Astrocyte (in vitro differentiated cells and primary cell): ENCODE measurements at regions not wholly inside any gene's neighbourhood (a gene's known extent, or its start where the extent isn't known, plus 50 kb on each side); places are given as distances from the start of the nearest gene placed in this dataset.

Experiments used
- DNase-seq: peaks from one replicate; pipeline ENCODE4 v3.0.0-alpha.2; 2010; ENCODE audit warnings: low read depth
- FAIRE-seq: peaks from 2 replicates; lab custom pipeline; 2011; peaks lifted over from hg19 to GRCh38; lab: Jason Lieb, UNC
- H2AFZ ChIP-seq: 2 replicates; pipeline ENCODE4 v1.6.0; 2012; ENCODE audit warnings: low read depth, low read length, inconsistent platforms
- H3K27ac ChIP-seq: 2 replicates; pipeline ENCODE4 v1.5.1; 2011; ENCODE audit warnings: low read depth, low read length, inconsistent platforms
- H3K27me3 ChIP-seq: 2 replicates; pipeline ENCODE4 v1.6.0; 2011; ENCODE audit warnings: low read length, inconsistent platforms; ENCODE audit not compliant: insufficient read depth
- H3K36me3 ChIP-seq: 2 replicates; pipeline ENCODE4 v1.5.1; 2011; ENCODE audit warnings: low read length, inconsistent platforms; ENCODE audit not compliant: insufficient read depth
- H3K4me1 ChIP-seq: 2 replicates; pipeline ENCODE4 v1.5.1; 2011; ENCODE audit warnings: low read length, inconsistent platforms; ENCODE audit not compliant: insufficient read depth
- H3K4me2 ChIP-seq: 2 replicates; pipeline ENCODE4 v1.6.0; 2012; ENCODE audit warnings: low read length, inconsistent platforms
- H3K4me3 ChIP-seq: 2 replicates; pipeline ENCODE4 v1.5.1; 2011; ENCODE audit warnings: low read depth, mild to moderate bottlenecking, low read length, inconsistent platforms; ENCODE audit not compliant: insufficient read depth
- H3K79me2 ChIP-seq: 2 replicates; pipeline ENCODE4 v1.6.0; 2012; ENCODE audit warnings: mild to moderate bottlenecking, low read length, inconsistent platforms; ENCODE audit not compliant: insufficient read depth
- H3K9ac ChIP-seq: 2 replicates; pipeline ENCODE4 v1.6.0; 2012; ENCODE audit warnings: mild to moderate bottlenecking, low read length, inconsistent platforms
- H3K9me3 ChIP-seq: 2 replicates; pipeline ENCODE4 v1.5.1; 2012; ENCODE audit warnings: low read depth, mild to moderate bottlenecking, low read length, inconsistent platforms; ENCODE audit not compliant: insufficient read depth
- H4K20me1 ChIP-seq: 2 replicates; pipeline ENCODE4 v1.6.0; 2012; ENCODE audit warnings: low read length, inconsistent platforms; ENCODE audit not compliant: insufficient read depth
- H3K27ac Mint-ChIP-seq: one replicate; pipeline ENCODE4 v1.8.0; 2021; ENCODE audit warnings: mild to moderate bottlenecking, mixed read lengths; ENCODE audit not compliant: unreplicated experiment
- H3K27me3 Mint-ChIP-seq: one replicate; pipeline ENCODE4 v1.8.0; 2021; ENCODE audit warnings: low read depth, mixed read lengths; ENCODE audit not compliant: unreplicated experiment
- H3K36me3 Mint-ChIP-seq: one replicate; pipeline ENCODE4 v1.8.0; 2021; ENCODE audit warnings: low read depth, mixed read lengths; ENCODE audit not compliant: unreplicated experiment
- H3K4me1 Mint-ChIP-seq: one replicate; pipeline ENCODE4 v1.8.0; 2021; ENCODE audit warnings: low read depth, mixed read lengths; ENCODE audit not compliant: unreplicated experiment
- H3K4me3 Mint-ChIP-seq: one replicate; pipeline ENCODE4 v1.8.0; 2021; ENCODE audit warnings: mild to moderate bottlenecking, moderate library complexity, mixed read lengths; ENCODE audit not compliant: unreplicated experiment
- H3K9me3 Mint-ChIP-seq: one replicate; pipeline ENCODE4 v1.8.0; 2021; ENCODE audit warnings: mild to moderate bottlenecking, mixed read lengths; ENCODE audit not compliant: unreplicated experiment
- EZH2 ChIP-seq: IDR thresholded peaks from 2 replicates; pipeline ENCODE4 v1.6.1; 2012; ENCODE audit warnings: mild to moderate bottlenecking, low read length, inconsistent platforms; ENCODE audit not compliant: insufficient read depth
- TF ChIP-seq, protein P1 (sequence below): IDR thresholded peaks from 2 replicates; pipeline ENCODE4 v1.5.1; 2011; ENCODE audit warnings: low read depth, mild to moderate bottlenecking, inconsistent platforms, low read length, moderate library complexity; ENCODE audit not compliant: insufficient read depth

DNA sequence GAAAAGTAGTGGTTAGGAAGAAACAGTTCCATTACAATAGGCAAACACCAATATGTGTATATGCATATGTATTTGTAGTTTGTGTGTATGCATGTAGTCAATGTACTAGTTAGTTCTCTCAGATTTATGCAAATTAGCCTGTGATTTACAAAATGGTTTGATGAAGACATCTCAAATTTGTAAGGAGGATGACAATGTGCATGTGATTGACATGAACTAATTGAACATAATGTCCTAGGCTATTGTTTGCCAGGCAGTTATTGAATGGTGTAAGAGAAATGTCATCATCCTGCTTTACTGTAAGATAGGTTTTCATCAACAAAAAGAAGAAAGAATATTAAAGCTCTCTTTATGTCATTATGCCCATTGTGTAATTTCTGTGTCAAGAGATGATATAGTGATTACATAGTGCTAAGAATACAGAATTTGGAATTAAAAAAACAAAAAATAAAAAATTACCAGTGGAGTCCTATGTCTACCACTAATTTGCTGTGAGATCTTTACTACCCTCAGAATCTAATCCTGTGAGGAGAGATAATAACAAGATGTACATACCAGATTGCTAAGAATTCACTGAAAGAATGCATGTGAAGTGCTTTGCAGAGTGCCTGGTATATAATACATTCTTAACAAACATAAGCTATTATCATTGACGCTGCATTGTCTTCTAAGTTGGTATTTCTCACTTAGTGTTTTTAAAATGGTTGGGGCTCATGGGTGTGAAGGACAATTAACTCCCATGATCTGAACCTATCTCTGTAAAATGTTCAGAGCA is 258.0 kb downstream of the CPS1 start:
- Histone ChIP-seq H3K36me3 (no peaks in the 10 kb centered on the region), H3K9ac (no peak overlapping the region), H3K4me1 (no peaks in the 10 kb centered on the region), H3K27ac (no peak overlapping the region), H4K20me1 (no peaks in the 10 kb centered on the region), H2AFZ (no peak overlapping the region), H3K27me3 (no peaks in the 10 kb centered on the region), H3K4me2 (no peak overlapping the region), H3K9me3 (no peaks in the 10 kb centered on the region), H3K79me2 (no peaks in the 10 kb centered on the region), H3K4me3 (no peak overlapping the region)
- FAIRE-seq = no peak
- no peak for TF ChIP-seq EZH2
- TF ChIP-seq, protein P1, sequence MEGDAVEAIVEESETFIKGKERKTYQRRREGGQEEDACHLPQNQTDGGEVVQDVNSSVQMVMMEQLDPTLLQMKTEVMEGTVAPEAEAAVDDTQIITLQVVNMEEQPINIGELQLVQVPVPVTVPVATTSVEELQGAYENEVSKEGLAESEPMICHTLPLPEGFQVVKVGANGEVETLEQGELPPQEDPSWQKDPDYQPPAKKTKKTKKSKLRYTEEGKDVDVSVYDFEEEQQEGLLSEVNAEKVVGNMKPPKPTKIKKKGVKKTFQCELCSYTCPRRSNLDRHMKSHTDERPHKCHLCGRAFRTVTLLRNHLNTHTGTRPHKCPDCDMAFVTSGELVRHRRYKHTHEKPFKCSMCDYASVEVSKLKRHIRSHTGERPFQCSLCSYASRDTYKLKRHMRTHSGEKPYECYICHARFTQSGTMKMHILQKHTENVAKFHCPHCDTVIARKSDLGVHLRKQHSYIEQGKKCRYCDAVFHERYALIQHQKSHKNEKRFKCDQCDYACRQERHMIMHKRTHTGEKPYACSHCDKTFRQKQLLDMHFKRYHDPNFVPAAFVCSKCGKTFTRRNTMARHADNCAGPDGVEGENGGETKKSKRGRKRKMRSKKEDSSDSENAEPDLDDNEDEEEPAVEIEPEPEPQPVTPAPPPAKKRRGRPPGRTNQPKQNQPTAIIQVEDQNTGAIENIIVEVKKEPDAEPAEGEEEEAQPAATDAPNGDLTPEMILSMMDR = no peak
- H3K4me1 Mint-ChIP-seq = peaks cover 4% of the 10 kb centered on the region
- no peaks in the 10 kb centered on the region for H3K36me3 Mint-ChIP-seq
- no peaks in the 10 kb centered on the region for H3K27me3 Mint-ChIP-seq
- H3K4me3 Mint-ChIP-seq = no peak overlapping the region
- no peak for DNase-seq
- H3K9me3 Mint-ChIP-seq = no peaks in the 10 kb centered on the region
- H3K27ac Mint-ChIP-seq = no peak overlapping the region

DNA sequence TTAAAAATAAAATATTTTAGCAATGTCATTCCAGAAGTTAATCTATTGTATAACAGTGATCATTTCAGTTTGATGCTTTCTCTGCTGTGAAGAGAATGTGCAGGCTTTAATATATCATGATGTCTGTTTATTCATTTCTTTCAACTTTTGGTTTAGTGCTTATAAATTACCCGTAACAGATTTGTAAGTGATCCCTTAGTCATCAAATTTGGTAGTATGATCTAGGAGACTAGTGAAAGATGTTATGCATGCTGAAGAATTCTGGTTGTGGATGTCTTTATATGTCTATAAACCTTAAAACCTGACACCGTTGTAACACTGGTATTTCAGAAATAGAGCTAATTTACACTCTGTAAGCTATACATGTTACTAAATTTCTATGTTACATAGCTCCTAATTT is 260.4 kb downstream of the CPS1 start:
- H3K27me3 ChIP-seq = no peaks in the 10 kb centered on the region
- DNase-seq (no peak), FAIRE-seq (no peak)
- Mint-ChIP-seq H3K4me1 (peaks cover 4% of the 10 kb centered on the region), H3K27ac (no peak overlapping the region), H3K9me3 (no peaks in the 10 kb centered on the region), H3K4me3 (no peak overlapping the region), H3K27me3 (no peaks in the 10 kb centered on the region), H3K36me3 (no peaks in the 10 kb centered on the region)
- no peak overlapping the region for H3K9ac ChIP-seq
- no peaks in the 10 kb centered on the region for H3K4me1 ChIP-seq
- no peaks in the 10 kb centered on the region for H3K79me2 ChIP-seq
- H3K36me3 ChIP-seq = no peaks in the 10 kb centered on the region
- no peak overlapping the region for H3K4me2 ChIP-seq
- TF ChIP-seq, protein P1 = no peak
- TF ChIP-seq EZH2 = no peak
- no peaks in the 10 kb centered on the region for H3K9me3 ChIP-seq
- H2AFZ ChIP-seq = no peak overlapping the region
- H4K20me1 ChIP-seq = no peaks in the 10 kb centered on the region
- no peak overlapping the region for H3K27ac ChIP-seq
- no peak overlapping the region for H3K4me3 ChIP-seq

DNA sequence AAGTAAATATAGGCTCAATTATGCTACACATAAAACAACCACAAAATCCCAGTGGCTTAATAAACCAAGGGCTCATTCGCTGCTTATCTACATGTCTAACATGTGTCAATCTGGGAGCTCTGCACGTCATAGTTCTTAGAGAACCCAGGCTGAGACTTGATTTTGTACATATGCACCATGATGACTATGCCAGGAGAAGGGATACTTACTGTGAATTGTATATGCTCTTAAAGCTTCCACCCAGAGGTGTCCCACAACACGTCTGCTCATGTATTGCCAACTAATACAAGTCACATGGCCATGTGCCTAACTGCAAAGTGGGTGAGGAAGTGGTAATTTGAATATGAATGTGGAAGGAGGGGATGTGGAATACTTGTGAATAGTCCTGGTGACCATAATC is 262.1 kb downstream of the CPS1 start:
- no peaks in the 10 kb centered on the region for H3K9me3 Mint-ChIP-seq
- FAIRE-seq (no peak), DNase-seq (no peak)
- Histone ChIP-seq H3K4me2 (no peak overlapping the region), H3K79me2 (no peaks in the 10 kb centered on the region), H3K27me3 (no peaks in the 10 kb centered on the region), H3K4me3 (no peak overlapping the region), H2AFZ (no peak overlapping the region), H3K27ac (no peak overlapping the region), H4K20me1 (no peaks in the 10 kb centered on the region), H3K9ac (no peak overlapping the region), H3K36me3 (no peaks in the 10 kb centered on the region), H3K4me1 (no peaks in the 10 kb centered on the region), H3K9me3 (no peaks in the 10 kb centered on the region)
- TF ChIP-seq, protein P1 = no peak
- TF ChIP-seq EZH2 = no peak
- H3K27ac Mint-ChIP-seq = no peak overlapping the region
- H3K27me3 Mint-ChIP-seq = no peaks in the 10 kb centered on the region
- H3K36me3 Mint-ChIP-seq = no peaks in the 10 kb centered on the region
- H3K4me3 Mint-ChIP-seq = no peak overlapping the region
- peaks cover 4% of the 10 kb centered on the region for H3K4me1 Mint-ChIP-seq
